ENCODE measurements at regions not wholly inside any gene's neighbourhood (a gene's known extent, or its start where the extent isn't known, plus 50 kb on each side); places are given as distances from the start of the nearest gene placed in this dataset.

GRCh38 chr17:79291391-79291790 is 216.8 kb downstream of the ENGASE start:
- TF ChIP-seq YY1 (IDR thresholded peaks at IDR 0.05; ENCODE audit: low read depth): no peak
- TF ChIP-seq CEBPB (IDR thresholded peaks at IDR 0.05): no peak
- TF ChIP-seq TCF12 (IDR thresholded peaks at IDR 0.05; ENCODE audit: low read depth): no peak
- no peak for TF ChIP-seq TAF1 (IDR thresholded peaks at IDR 0.05; ENCODE audit: low read depth)
- TF ChIP-seq MAX (IDR thresholded peaks at IDR 0.05): no peak
- no peak for TF ChIP-seq USF1 (IDR thresholded peaks at IDR 0.05)
- no peak for TF ChIP-seq EP300 (IDR thresholded peaks at IDR 0.05; ENCODE audit: borderline replicate concordance)
- no peak for TF ChIP-seq REST (IDR thresholded peaks at IDR 0.05; ENCODE audit: low read depth)
